Uterus (tissue), 2 donors: ENCODE measurements at regions not wholly inside any gene's neighbourhood (a gene's known extent, or its start where the extent isn't known, plus 50 kb on each side); places are given as distances from the start of the nearest gene placed in this dataset.

Experiments used
- CTCF ChIP-seq, 4 experiments: fragments of 200-600 bp in 2 of 4; fragments of 450-650 bp in 2 of 4; sonication (generic) in 2 of 4; IDR thresholded peaks; one replicate each; pipeline ENCODE4 v1.5.1; 2016 to 2019; ENCODE audit warnings: antibody characterized with exemption in 4 of 4, mild to moderate bottlenecking in 2 of 4, moderate library complexity in 1 of 4
- POLR2A ChIP-seq, 2 donors: fragments of 450-650 bp; IDR thresholded peaks; one replicate each; pipeline ENCODE4 v1.6.1; 2016; ENCODE audit warnings: antibody characterized with exemption in 2 of 2, mild to moderate bottlenecking in 1 of 2, moderate library complexity in 1 of 2

- TF ChIP-seq CTCF (IDR thresholded peaks at IDR 0.05) (no peak), POLR2A (IDR thresholded peaks at IDR 0.05) (no peak)
These were observed 349.3 kb downstream of the SOX4 start for GRCh38 chr6:21942897-21943296.
